Kidney epithelial cell (primary cell): ENCODE measurements at regions not wholly inside any gene's neighbourhood (a gene's known extent, or its start where the extent isn't known, plus 50 kb on each side); places are given as distances from the start of the nearest gene placed in this dataset.

Experiments
- DNase-seq: peaks from one replicate; pipeline ENCODE4 v3.0.0-alpha.2; 2010; ENCODE audit warnings: low read depth
- H3K27me3 ChIP-seq: 2 replicates; pipeline ENCODE4 v1.6.0; 2011; ENCODE audit warnings: low read length; ENCODE audit not compliant: control insufficient read depth, insufficient read depth
- H3K36me3 ChIP-seq: 2 replicates; pipeline ENCODE4 v1.5.1; 2011; ENCODE audit warnings: low read length; ENCODE audit not compliant: control insufficient read depth, insufficient read depth
- H3K4me3 ChIP-seq: 2 replicates; pipeline ENCODE4 v1.5.1; 2011; ENCODE audit warnings: low read depth, mild to moderate bottlenecking, control low read depth, low read length
- CTCF ChIP-seq: IDR thresholded peaks from 2 replicates; pipeline ENCODE4 v1.5.1; 2011; ENCODE audit warnings: mild to moderate bottlenecking, moderate library complexity, low read length, control low read depth, inconsistent platforms; ENCODE audit not compliant: insufficient read depth, poor library complexity, severe bottlenecking

- H3K4me3 ChIP-seq, result no peak overlapping the region
- no peak for TF ChIP-seq CTCF
- DNase-seq, result no peak
- no peaks in the 10 kb centered on the region for H3K27me3 ChIP-seq
- no peaks in the 10 kb centered on the region for H3K36me3 ChIP-seq
Observed at GRCh38 chr6:4531406-4531805, 244.8 kb upstream of the CDYL start.

- no peak for DNase-seq
Observed at GRCh38 chr6:4522453-4522852, 253.8 kb upstream of the CDYL start.

GRCh38 chr6:4521070-4521469 is 255.1 kb upstream of the CDYL start:
- Histone ChIP-seq H3K27me3 (no peaks in the 10 kb centered on the region), H3K36me3 (no peaks in the 10 kb centered on the region), H3K4me3 (no peak overlapping the region)
- TF ChIP-seq CTCF, result no peak
- DNase-seq, result no peak

More at GRCh38 chr6:4522453-4522852, 253.8 kb upstream of the CDYL start:
- no peak overlapping the region for H3K4me3 ChIP-seq
- H3K36me3 ChIP-seq, result no peaks in the 10 kb centered on the region
- TF ChIP-seq CTCF, result no peak
- no peaks in the 10 kb centered on the region for H3K27me3 ChIP-seq

- TF ChIP-seq CTCF, result no peak
- Histone ChIP-seq H3K27me3 (no peaks in the 10 kb centered on the region), H3K4me3 (no peak overlapping the region), H3K36me3 (no peaks in the 10 kb centered on the region)
- DNase-seq, result no peak
Observed at GRCh38 chr6:4518506-4518905, 257.7 kb upstream of the CDYL start.

GRCh38 chr6:4516206-4516605 is 260.0 kb upstream of the CDYL start:
- no peak overlapping the region for H3K4me3 ChIP-seq
- no peak for TF ChIP-seq CTCF
- DNase-seq, result no peak
- no peaks in the 10 kb centered on the region for H3K27me3 ChIP-seq
- no peaks in the 10 kb centered on the region for H3K36me3 ChIP-seq

- no peak for DNase-seq
- Histone ChIP-seq H3K27me3 (no peaks in the 10 kb centered on the region), H3K4me3 (no peak overlapping the region), H3K36me3 (no peaks in the 10 kb centered on the region)
- no peak for TF ChIP-seq CTCF
Observed at GRCh38 chr6:4513561-4513960, 262.6 kb upstream of the CDYL start.
